WERI-Rb-1 (cell line): ENCODE measurements at regions not wholly inside any gene's neighbourhood (a gene's known extent, or its start where the extent isn't known, plus 50 kb on each side); places are given as distances from the start of the nearest gene placed in this dataset.

Source experiments
- DNase-seq: peaks from one replicate; pipeline ENCODE4 v3.0.0-alpha.2; 2020
- H3K27ac ChIP-seq: fragments of 250-450 bp; sonication (Bioruptor Pico); 2 replicates; pipeline ENCODE4 v1.5.1; 2020; ENCODE audit warnings: mild to moderate bottlenecking, moderate library complexity
- H3K27me3 ChIP-seq: fragments of 250-450 bp; sonication (Bioruptor Pico); 2 replicates; pipeline ENCODE4 v1.5.1; 2021; ENCODE audit warnings: mild to moderate bottlenecking, low read depth, moderate library complexity; ENCODE audit not compliant: insufficient read depth, severe bottlenecking
- H3K36me3 ChIP-seq: fragments of 250-450 bp; sonication (Bioruptor Pico); 2 replicates; pipeline ENCODE4 v1.5.1; 2020; ENCODE audit warnings: mild to moderate bottlenecking, moderate library complexity
- H3K4me3 ChIP-seq: 2 replicates; pipeline ENCODE4 v1.5.1; 2011; ENCODE audit warnings: low read depth, mild to moderate bottlenecking, control low read depth, low read length
- H3K9me3 ChIP-seq: fragments of 250-450 bp; sonication (Bioruptor Pico); 2 replicates; pipeline ENCODE4 v1.5.1; 2021; ENCODE audit warnings: mild to moderate bottlenecking, moderate library complexity; ENCODE audit not compliant: severe bottlenecking
- TF ChIP-seq, protein P1 (sequence below): IDR thresholded peaks from 2 replicates; pipeline ENCODE4 v1.5.1; 2011; ENCODE audit warnings: low read depth, mild to moderate bottlenecking, control low read depth, inconsistent platforms, low read length

DNA sequence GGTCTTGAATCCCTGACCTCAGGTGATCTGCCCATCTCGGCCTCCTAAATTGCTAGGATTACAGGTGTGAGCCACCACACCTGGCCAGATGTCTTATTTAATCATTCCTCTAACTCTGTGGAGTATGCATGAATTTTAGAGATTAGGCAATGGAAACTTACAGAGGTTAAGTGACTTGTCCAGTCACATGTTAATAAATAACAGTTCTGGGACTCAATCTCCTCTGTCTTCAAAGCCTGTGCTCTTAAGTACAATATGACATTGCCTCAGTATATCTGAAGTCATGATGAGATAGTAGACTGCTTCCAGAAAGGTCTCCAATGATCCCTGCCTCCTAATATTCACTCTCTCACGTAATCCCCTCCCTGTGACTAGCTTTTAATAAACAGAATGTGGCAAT, 72.9 kb upstream of the TDRD3 start:
- Histone ChIP-seq H3K36me3 (no peaks in the 10 kb centered on the region), H3K4me3 (no peak overlapping the region), H3K27me3 (no peaks in the 10 kb centered on the region), H3K9me3 (no peaks in the 10 kb centered on the region), H3K27ac (no peak overlapping the region)
- DNase-seq: no peak
- TF ChIP-seq, protein P1, sequence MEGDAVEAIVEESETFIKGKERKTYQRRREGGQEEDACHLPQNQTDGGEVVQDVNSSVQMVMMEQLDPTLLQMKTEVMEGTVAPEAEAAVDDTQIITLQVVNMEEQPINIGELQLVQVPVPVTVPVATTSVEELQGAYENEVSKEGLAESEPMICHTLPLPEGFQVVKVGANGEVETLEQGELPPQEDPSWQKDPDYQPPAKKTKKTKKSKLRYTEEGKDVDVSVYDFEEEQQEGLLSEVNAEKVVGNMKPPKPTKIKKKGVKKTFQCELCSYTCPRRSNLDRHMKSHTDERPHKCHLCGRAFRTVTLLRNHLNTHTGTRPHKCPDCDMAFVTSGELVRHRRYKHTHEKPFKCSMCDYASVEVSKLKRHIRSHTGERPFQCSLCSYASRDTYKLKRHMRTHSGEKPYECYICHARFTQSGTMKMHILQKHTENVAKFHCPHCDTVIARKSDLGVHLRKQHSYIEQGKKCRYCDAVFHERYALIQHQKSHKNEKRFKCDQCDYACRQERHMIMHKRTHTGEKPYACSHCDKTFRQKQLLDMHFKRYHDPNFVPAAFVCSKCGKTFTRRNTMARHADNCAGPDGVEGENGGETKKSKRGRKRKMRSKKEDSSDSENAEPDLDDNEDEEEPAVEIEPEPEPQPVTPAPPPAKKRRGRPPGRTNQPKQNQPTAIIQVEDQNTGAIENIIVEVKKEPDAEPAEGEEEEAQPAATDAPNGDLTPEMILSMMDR: no peak

- TF ChIP-seq, protein P1: no peak
- H3K4me3 ChIP-seq: no peak overlapping the region
- no peak for DNase-seq
- H3K27me3 ChIP-seq: no peaks in the 10 kb centered on the region
- H3K27ac ChIP-seq: no peak overlapping the region
- no peaks in the 10 kb centered on the region for H3K36me3 ChIP-seq
- H3K9me3 ChIP-seq: no peaks in the 10 kb centered on the region
Observed at GRCh38 chr13:60326273-60326672, 70.7 kb upstream of the TDRD3 start.

DNA sequence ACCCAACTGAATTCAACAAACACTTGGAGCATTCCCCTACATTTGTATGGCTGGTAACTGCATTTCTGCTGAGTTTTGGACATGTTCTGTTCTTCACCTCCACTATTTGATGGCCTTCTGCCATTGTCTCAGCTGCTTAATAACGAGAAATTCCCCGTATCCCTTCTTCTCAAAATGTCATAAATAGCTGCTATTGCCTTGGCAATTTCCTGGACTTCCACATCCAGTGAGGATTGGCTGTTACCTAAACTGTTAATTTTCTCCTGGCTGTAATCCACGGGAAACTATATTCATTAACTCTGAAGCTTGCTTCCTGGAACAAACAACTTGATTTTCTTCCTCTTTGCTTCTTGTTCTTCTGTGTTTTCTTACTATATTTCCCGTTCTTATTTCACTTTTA, 69.5 kb upstream of the TDRD3 start:
- H3K27ac ChIP-seq: no peak overlapping the region
- no peaks in the 10 kb centered on the region for H3K27me3 ChIP-seq
- no peak for DNase-seq
- H3K4me3 ChIP-seq: no peak overlapping the region
- TF ChIP-seq, protein P1: no peak
- H3K9me3 ChIP-seq: no peaks in the 10 kb centered on the region
- no peaks in the 10 kb centered on the region for H3K36me3 ChIP-seq

DNA sequence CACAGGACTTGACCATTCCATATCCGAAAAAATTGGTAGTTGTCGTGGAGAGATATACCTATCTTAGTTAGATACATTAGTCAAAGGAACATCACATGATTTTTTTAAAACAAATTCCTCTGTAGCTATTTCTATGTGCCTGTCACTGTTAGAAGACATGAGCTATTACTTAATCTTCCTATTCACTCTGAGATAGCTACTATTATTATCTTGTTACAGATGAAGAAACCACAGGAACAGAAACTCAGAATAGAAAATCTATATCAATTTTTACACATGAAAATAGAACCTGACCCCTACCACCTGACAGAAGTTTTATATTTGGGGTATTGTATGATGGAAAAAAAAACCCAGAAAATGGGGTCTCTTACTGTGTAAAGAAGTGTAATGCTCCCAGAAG, 68.9 kb upstream of the TDRD3 start:
- H3K36me3 ChIP-seq: no peaks in the 10 kb centered on the region
- no peaks in the 10 kb centered on the region for H3K9me3 ChIP-seq
- H3K4me3 ChIP-seq: no peak overlapping the region
- H3K27ac ChIP-seq: no peak overlapping the region
- H3K27me3 ChIP-seq: no peaks in the 10 kb centered on the region
- no peak for DNase-seq
- TF ChIP-seq, protein P1: no peak

- TF ChIP-seq, protein P1: peak; percentile 58
- peak; percentile 26 for DNase-seq
- H3K9me3 ChIP-seq: no peaks in the 10 kb centered on the region
- H3K27ac ChIP-seq: no peak overlapping the region
- H3K4me3 ChIP-seq: no peak overlapping the region
- no peaks in the 10 kb centered on the region for H3K36me3 ChIP-seq
- H3K27me3 ChIP-seq: no peaks in the 10 kb centered on the region
Observed at GRCh38 chr13:60329221-60329923, 67.6 kb upstream of the TDRD3 start.
